Medulla oblongata (tissue), 1 donor: ENCODE measurements at regions not wholly inside any gene's neighbourhood (a gene's known extent, or its start where the extent isn't known, plus 50 kb on each side); places are given as distances from the start of the nearest gene placed in this dataset.
"Not testable (repeated sequence)": the region's sequence is repeated elsewhere in the genome, so short reads cannot be mapped to it uniquely, and the experiment has no call there.

ENCODE experiments used
- DNase-seq: peaks from one replicate; pipeline ENCODE4 v3.0.0-alpha.2; 2015; ENCODE audit errors: extremely low spot score

DNA sequence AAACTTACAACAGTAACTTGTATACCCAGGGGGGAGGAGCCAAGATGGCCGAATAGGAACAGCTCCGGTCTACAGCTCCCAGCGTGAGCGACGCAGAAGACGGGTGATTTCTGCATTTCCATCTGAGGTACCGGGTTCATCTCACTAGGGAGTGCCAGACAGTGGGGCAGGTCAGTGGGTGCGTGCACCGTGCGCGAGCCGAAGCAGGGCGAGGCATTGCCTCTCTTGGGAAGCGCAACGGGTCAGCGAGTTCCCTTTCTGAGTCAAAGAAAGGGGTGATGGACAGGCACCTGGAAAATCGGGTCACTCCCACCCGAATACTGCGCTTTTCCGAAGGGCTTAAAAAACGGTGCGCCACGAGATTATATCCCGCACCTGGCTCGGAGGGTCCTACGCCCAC lies 278.8 kb downstream of the FAM47B start:
- DNase-seq = not testable (repeated sequence)

DNA sequence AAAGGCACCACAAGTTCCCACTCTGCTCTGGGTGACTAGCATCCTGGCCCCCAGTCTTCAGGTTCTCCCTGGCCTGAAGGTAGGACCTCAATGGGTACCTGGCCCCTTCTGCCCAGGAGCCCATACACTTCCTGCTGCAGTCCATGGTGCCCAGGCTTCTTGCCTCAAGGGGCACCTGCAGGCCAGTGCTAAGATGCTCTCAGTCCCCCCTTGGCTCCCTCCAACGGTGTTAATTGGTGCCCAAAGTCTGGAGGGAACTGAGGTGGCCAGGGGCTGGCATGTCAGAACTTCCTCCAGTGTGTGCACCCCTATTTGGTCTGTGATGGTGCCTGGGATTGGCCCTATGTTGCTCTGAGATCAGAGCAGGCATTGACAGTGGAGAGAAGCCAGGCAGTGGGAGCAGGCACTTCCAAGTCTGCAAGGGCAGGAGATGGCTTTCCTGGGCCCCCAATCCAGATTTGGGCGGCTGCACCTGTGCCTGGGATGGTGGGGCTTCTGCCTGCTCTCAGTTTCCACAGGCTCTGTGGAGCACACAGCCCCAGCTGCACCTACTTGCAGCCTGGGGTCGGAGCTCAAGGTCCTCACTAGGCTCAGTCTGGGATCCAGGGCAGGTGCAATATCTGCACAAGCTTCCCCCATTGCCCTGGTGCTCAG lies 301.6 kb downstream of the FAM47B start:
- DNase-seq = no peak

DNA sequence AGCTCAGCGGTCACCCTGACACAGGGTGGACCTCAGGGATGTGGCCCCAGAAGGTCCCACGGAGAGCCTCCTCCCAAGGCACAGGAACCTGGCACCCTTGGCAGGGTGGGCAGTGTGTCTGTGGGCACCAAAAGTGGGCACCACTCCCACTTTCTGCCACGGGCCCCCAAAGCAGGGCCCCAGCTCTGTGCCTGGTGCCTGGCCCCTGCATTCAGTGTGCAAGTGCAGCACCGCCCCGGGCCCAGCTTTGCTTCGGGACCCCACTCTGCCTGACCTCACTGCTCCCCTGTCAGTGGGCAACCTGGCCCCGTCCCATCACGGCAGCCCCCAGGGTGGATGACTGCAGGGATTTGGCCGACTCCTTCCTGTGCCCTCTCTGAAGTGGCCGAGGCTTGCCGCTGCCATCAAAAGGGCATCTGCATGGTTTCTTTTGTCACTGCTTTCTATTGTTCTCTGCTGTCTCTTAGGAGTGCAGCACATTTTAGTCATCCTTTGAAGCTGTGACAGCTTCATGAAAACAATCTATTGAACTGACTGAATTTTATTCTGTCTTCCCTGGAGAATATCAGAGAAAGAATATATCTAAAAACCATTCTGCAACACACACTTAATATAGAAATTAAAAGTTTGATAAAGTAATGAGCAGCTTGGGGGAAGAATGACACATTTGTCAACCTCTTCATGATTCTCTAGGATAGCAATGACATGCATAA lies 302.4 kb downstream of the FAM47B start:
- no peak for DNase-seq

DNA sequence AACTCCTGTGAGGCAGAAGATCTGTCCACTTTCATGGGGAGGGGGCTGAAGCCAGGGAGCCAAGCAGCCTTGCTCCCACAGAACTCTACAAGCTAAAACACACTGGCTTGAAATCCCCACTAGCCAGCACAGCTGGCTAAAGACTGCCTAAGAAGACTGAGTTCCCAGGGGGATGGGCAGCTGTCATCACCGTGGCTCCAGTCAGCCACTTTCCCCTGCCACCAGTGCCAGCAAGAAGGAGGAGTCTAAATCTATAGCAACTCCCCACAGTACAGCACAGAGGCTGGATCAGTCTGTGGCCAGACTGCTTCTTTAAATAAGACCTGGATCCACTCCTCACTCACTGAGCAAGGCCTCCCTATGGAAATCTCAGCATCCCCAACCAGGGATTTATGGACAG lies 308.6 kb downstream of the FAM47B start:
- DNase-seq = no peak

DNA sequence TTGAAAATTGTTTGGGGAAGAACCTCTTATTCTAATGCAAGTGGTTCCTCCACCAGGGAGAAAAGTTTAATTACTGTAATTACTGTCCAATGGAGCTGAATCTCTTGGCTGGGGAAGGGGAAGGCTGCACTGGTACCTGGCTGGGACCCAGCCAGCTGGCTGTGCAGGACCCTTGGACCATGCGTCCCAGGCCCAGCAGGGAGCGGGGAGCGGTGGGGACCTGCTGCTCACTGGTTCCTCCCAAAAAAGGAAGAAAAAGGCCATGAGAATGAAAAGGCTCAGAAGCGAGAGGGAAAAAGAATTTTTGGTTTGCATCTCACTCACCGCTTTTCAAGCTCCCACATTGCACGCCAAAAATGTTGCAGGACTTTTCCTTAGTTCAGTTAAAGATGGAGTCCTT lies 333.5 kb downstream of the FAM47B start:
- DNase-seq = no peak

DNA sequence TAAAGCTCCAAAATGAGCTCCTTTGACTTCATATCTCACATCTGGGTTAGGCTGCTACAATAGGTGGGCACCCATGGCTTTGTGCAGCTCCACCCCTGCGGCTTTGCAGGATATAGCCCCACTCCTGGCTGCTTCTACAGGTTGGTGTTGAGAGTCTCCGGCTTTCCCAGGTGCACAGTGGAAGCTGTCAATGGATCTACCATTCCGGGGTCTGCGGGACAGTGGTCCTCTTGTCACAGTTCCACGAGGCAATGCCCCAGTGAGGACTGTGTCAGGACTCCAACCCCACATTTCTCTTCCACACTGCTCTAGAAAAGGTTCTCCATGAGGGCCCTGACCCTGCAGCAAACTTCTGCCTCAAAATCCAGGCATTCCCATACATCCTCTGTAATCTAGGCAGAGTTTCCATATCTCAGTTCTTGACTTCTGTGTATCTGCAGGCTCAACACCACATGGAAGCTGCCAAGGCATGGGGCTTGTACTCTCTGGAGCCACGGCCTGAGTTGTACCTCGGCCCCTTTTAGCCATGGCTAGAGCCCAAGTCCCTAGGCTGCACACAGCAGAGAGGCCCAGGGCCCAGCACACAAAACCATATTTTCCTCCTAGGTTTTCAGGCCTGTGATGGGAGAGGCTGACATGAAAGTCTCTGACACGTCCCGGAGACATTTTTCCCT lies 342.8 kb downstream of the FAM47B start:
- no peak for DNase-seq

DNA sequence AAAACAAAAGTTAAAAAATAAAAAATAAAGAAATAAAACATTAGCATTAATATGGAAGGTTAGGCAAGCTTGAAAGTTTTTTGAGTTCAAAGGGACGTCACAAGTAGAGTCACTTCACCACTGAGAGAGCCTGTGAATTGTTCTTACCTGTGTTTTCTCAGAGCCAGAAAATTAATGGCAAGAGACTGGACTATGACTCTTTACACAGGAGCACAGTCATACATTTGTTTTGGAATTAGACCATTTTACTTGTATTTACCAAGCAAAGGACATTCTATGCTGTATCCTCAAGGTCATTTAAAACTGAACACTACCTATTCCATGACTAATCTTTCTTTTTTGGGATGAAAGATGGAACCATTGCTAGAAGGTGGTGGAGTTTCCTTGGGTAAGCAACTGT lies 346.1 kb downstream of the FAM47B start:
- DNase-seq = no peak

DNA sequence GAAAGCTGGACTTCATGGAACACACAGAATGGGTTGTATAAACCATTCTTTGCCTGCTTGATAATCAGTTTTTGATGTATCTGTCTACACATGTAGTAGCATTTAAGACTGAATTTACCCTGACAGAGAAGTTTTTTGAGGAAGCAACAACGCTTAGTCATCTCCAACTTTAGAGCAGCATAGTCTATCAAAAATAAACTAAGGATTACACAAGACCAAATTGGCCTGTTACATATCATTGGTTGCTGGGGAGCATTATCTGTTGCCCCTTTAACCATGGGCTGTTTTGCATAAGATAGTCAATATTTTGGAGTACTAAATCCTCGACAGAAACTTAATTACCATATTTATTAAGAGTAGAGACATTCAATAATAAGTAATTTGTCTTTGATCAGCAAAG lies 347.4 kb downstream of the FAM47B start:
- DNase-seq = no peak

DNA sequence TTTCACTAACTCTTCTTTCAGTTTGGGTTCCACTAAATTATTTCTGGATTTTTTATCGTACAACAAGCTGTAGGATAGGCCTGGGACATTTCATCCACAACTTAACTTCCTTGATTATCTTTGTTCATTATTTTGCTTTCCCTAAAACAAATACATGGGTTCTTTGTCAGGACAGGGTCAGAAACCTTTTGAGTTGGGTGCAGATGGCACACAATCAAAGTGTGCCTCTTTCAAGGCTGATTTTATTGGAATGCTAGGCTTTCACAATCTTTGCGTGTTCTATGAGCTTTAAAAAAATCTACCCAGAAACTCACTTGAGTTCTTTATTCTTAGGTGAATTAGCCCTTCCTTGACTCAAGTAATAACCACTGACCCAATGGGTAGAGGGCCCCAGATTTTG lies 348.4 kb downstream of the FAM47B start:
- DNase-seq = no peak

DNA sequence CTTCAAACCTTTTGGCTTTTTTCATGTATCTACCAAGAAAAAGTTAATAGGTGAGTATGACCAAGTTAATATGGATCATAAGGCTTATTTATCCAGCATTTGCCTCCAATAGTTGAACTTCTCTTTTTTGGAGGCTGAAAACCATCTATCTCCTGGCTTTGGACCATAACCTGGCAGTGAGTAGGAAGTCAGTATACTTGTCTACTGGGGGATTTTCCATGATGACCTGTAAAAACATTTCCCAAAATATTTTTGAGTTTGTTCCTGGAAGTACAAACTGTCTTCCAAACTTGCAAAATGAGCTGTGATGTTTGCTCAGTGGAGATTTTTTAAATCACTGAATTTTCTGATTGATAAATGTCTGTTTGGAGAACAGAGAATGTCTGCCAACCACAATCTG lies 349.9 kb downstream of the FAM47B start:
- no peak for DNase-seq

DNA sequence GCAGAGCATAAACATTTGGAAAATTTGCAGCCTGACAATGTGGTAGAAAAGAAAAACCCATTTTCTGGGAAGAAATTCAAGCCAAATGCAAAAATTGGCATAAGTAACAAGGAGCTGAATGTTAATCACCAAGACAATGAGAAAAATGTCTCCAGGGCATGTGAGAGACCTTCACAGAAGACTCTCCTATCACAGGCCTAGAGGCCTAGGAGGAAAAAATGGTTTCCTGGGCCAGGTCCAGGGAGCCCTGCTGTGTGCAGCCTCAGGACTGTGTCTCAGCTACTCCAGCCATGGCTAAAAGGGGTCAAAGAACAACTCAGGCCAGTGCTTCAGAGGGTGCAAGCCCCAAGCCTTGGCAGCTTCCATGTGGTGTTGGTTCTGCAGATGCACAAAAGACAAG lies 362.4 kb downstream of the FAM47B start:
- DNase-seq = not testable (repeated sequence)

DNA sequence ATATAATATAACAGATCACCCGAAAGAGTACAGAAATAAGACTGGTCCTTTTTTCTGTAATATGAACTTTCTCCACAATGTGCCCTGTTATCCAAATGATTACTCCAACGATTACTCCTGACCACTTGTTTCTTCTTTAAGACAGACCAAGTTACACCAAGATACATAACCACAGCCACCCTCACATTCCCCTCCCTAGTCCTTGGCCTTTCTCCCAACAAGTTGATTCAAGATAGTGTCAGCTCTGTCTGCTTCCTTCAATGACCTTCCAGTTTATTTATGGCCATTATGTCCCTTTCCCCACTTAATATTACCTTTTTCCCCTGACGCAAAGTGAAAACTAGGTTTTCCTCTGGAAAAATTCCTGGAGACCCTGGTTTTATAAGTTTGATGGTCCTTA lies 397.2 kb downstream of the FAM47B start:
- no peak for DNase-seq

DNA sequence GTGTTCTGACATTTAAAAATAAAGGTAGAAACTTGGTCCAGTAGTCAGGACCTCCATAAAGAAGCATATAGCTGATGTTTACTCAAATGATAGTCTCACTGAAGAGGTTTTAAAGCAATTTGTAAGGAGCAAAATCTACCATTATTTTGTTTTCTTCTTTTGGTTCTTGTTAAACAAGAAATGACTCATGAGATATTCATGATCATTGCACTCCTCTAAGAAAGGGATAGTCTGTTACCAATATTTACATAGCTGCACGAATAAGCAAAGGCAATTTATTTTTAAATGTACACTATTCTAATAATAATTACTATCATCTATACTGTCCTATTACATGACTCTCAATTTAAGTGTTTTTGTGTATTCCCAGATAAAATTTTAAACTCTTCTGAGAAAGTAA lies 397.9 kb downstream of the FAM47B start:
- no peak for DNase-seq

DNA sequence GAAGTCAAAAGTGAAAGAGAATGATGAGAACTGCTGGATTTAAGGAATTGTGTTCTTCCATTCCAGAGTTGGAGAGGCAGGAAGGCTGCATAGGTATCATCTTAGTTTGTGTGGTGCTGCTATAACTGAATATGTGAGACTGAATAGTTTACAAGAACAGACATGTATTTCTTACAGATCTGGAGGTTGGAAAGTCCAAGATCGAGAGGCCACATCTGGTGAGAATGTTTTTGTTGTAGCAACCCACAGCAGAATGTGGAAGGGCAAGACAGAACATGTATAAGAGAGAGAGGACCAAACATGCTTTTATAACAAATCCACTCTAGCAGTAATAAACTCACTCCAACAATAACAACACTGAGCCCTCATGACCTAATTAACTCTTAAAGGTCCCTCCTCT lies 408.6 kb downstream of the FAM47B start:
- DNase-seq = no peak

DNA sequence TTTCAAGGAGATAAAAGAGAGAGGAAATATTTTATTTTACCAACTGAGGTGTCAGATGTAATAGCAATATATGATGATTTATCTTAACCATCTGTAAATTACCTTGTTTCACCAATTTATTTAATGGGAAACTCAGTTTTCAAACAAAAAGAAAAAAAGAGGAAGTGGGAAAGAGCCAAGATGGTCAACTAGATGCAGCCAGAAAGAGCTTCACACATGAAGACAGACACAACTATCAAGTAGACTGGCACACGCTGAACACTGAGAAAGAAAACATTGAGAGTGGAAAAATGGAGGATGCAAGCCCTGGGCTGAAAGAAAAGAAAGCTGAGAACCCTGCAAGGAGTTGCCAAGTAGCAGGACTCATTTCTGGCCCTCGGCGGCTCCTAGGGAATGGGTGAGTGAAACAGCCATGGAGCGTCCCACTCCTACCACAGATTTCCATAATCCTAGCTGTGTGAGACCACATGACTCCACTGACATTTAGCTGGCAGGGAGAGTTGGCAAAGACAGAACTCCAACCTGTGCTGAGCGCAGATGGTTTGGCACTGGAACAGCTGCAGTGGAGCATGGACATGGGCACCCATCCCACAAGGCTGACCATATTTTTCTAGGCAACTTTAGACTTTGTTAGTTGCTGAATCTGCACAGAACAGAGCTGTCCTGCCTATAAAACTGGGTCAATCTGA lies 409.3 kb downstream of the FAM47B start:
- no peak for DNase-seq

DNA sequence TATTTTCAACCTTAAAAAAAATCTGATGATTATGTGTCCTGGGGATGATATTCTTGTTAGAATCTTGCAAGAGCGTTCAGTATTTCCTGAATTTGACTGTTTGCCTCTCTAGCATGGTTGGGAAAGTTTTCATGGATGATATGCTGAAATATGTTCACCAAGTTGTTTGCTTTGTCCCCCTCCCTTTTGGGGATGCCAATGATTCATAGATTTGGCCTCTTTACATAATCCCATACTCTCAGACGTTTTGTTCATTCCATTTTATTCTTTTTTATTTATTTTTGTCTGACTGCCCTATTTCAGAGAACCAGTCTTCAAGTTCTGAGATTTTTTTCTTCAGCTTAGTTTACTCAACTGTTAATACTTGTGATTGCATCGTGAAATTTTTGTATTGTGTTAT lies 415.1 kb downstream of the FAM47B start:
- DNase-seq = no peak

DNA sequence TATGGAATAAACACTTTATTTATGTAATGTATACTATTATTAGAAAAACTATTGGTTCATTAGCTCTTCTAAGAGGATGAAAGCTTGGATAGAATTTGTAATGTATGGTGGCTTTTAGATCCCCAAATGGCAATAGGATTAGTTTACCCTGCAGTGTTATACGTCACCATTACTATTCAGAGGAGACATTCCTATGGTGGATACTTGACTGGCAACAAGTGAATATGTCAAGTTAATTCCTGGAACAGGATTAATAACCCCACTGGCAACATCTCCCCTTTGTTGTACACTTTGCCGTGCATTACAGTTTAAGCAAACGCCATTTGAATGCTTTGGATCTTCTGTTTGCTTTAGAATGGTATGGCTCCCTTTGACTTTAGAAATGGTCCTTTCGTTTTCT lies 420.3 kb downstream of the FAM47B start:
- DNase-seq = no peak

DNA sequence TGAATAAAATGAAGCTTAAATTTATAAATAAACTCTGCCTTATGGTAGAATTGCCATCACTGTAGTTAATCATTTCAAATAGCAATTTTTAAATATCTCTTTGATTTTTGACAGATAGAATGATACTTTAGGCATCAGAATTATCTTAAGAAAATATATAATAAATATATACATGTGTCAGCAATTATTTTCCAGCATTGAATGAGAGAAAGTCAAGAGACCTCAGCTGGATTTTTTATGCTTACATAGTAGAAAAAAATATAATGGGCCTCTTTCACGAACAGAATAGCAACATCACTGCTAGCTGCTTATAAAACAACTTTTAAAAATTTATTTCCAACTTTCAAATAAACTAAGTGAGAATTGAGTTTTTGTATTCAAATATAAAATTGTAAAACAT lies 424.0 kb upstream of the MAGEB16 start:
- no peak for DNase-seq

DNA sequence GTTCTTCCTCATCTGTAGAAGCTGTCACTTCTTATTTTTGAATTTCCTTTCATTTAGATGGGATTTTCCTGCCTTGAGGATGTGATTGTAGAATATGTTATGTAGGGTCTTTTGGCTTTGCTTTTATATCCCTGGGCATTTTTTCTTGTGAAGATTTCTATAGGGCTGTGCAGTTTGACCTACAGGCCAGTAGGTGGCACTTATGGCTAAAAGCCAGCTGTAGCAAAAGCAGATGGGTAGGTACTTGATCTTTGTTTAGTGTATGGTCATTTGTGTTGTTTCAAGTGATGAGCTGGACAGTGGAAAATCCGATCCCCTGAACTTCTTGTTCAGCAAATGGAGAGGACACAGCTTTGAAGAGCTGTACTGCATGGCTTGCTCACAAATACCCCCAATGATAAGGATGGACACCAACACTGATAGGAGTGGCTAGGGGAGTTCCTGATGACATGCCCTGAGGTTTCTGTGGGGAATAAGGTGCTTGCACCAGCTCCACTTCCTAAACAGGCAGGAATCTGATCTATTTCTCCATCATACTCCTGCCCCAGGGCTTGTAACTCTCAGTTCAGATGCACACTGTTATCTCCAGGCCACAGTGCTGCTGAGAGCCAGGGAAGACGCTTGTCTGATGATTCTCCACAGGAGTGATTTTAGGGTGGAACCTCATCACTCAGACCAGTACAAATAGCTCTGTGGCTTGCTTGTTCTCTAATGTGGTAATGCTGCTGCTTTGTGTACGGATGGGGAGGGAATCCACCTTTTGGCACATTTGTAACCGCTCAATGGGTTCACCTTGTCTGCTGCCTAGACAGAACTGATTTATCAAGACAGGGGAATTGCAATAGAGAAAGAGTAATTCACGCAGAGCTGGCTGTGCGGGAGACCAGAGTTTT lies 417.1 kb upstream of the MAGEB16 start:
- DNase-seq = peak; percentile 4

DNA sequence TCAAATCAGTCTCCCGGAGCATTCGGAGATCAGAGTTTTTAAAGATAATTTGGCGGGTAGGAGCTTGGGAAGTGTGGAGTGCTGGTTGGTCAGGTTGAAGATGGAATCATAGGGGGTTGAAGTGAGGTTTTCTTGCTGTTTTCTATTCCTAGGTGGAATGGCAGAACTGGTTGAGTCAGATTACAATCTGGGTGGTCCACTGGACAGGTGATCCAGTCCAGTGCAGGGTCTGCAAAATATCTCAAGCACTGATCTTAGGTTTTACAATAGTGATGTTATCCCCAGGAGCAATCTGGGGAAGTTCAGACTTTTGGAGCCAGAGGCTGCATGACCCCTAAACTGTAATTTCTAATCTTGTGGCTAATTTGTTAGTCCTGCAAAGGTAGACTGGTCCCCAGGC lies 416.4 kb upstream of the MAGEB16 start:
- not testable (repeated sequence) for DNase-seq

DNA sequence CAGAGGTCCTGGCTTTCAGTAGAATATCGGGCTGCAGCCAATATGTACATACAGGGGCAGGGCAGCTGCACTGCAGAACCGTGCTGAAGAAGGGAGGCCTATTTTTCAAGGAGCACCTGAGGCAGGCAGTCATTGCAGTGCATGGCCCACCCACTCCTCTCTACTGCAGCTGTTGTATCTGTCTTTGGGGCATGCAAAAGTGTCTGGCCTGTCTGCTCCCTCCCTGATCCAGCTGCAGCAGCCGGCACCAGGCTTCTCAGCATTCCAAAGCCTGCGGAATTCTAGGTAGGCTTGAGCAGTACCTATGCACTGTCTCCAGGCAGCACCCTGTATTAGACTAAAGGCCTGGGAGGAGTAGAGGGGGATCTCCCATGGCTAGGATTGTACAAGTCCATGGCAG lies 415.2 kb upstream of the MAGEB16 start:
- no peak for DNase-seq

DNA sequence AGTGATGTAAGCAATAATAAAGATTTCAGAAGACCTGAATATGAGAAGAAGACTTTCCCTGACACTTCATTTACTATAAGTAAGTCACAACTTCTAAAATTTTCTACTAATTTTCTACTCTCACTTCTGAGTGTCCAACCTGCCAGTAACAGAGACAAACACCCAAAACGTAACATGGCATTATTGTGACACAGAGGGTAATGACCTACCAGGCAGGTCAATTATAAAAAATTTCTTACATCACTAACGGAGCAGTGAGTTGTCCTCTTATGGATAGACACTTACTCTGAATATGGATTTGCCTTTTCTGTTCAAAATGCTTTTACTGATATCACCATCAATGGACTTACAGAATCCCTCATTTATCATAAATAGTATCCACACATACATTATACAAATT lies 405.9 kb upstream of the MAGEB16 start:
- no peak for DNase-seq
